GM19025 (cell line): ENCODE measurements at regions not wholly inside any gene's neighbourhood (a gene's known extent, or its start where the extent isn't known, plus 50 kb on each side); places are given as distances from the start of the nearest gene placed in this dataset.
"Not testable (repeated sequence)": the region's sequence is repeated elsewhere in the genome, so short reads cannot be mapped to it uniquely, and the experiment has no call there.

Experiments used
- ATAC-seq: cut with Tn5 transposase; IDR thresholded peaks from one replicate; pipeline ENCODE4 v1.9.1; 2021; ENCODE audit warnings: mild to moderate bottlenecking, low read depth, moderate library complexity; ENCODE audit not compliant: unreplicated experiment

GRCh38 chr5:153939101-153939500, 99.6 kb downstream of the FAM114A2 start:
- ATAC-seq: no peak

DNA sequence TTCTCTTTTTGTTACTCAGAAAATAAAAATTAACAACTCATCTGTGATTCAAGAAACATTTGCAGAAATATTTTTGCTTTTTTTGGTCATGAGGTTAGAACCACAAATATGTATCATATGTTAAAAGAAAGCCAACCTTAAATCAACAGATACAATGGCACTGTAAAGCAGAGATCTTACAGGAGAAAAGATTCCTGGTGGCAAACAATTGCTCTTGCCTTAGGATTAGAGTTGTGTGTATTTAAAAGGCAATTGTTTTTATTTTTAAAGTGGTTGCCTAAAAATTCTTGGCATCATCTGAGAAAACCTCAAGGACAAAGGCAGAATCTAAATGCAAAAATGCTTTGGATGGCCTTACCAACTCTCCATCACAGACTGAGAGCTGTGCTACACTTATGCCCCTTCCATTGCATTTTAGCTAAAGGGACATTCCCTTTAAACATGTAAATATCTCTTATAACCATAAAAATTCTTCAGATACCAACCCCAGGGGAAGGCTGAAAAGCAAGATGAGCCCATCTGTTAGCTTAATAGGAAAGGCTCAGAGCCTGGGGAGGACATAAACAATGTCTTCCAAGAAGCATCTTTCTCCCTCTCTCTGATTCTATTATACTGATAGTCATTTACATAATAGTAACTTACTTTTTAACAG, 100.4 kb downstream of the FAM114A2 start:
- no peak for ATAC-seq

DNA sequence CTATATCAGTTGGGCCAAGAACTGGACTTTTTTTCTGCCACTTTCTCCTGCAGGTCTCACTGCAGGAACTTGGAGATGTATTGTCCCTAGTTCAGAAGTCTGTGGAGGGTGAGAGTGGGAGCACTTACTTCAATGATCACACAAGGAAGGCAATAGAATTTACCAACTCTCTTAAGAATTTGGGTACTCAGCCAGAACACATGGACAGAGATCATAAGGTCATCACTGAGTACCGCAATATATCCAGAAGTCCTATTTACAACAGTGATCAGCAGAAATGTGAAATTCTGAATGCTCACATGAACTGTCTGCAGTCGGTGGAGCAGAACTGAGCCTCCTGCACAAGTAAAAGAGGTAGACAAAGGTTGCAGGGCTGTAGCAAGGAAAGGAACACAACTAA, 101.0 kb downstream of the FAM114A2 start:
- ATAC-seq: no peak

- not testable (repeated sequence) for ATAC-seq
Measured at GRCh38 chr5:153935151-153935550, 103.6 kb downstream of the FAM114A2 start.

GRCh38 chr5:153926201-153926600, 112.5 kb downstream of the FAM114A2 start:
- ATAC-seq: no peak

DNA sequence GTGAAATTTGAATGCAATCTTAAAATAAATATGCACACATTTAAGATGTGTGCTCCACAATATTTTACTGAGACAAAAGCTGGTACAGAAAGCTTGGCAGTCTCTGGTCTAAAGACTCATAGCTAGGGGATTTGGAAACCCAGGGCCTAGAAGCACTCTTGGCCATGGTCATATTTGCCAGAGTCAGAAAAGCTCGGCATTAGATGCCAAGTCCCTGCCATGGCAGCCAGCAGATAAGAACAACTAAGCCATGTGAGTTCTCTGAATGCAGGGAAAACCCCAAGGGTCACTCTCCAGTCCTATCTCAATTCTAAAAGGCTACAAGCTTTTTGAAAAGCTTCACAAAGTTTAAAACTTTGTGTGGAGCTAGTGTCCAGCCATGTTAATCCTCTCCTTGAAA, 119.5 kb downstream of the FAM114A2 start:
- no peak for ATAC-seq

- ATAC-seq: no peak
Measured at GRCh38 chr5:153907170-153907775, 131.4 kb downstream of the FAM114A2 start.

DNA sequence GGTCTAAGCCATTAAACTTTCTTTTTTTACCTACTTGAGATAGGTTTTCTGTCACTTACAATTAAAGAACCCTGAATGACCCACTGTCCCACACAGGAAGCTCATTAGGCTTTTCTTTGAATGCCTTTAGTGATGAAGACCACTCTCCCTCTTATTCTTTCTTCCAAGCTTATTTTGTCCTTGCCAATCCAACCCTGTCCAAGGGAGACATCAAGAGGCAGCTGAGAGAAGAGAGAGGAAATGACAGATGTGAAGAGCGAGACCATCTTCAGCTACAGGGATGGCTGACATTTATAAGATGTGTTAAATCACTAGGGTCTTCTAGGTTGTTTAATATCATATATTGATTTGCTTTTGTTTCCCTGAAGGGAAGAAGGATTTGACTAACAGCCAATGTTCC, 133.5 kb downstream of the FAM114A2 start:
- no peak for ATAC-seq

GRCh38 chr5:153903321-153903720, 135.4 kb downstream of the FAM114A2 start:
- no peak for ATAC-seq

DNA sequence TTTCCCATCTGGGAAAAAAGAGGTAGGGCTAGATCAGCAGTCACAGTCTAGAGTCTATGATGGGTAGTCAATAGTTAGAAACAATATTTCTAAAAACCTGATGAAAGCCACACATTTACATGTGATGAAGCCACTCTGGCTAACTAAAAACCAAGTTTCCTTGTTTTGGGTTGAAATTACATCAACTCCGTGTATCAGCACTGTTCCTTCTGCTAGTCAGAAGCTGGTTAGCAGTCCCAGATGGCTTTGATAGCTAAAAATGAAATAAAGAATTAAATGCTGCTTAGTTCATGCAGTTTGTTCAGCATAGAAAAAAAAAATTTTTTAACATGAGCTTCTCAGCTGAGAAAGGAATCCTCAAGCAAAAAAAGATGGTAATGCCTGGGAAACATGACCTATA, 136.7 kb downstream of the FAM114A2 start:
- ATAC-seq: no peak

DNA sequence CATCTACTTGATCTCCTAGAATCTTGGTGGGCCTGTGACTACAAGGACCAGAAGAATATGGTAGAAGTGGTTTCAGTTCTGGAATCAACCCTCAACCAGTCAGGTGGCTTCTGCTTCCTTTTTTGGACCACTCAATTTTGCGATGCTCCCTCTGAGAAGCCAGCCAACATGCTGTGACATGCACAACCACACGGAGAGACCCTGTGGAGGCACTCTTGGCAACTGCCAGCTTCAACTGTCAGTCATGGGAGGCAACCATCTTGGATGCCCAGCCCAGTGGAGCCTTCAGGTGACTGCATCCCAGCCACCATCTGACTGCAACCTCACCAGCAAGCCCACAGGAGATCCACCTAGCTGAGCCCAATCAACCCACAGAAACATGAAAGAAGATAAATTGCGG, 137.3 kb downstream of the FAM114A2 start:
- ATAC-seq: no peak

- ATAC-seq: no peak
Measured at GRCh38 chr5:153900703-153901395, 137.9 kb downstream of the FAM114A2 start.

DNA sequence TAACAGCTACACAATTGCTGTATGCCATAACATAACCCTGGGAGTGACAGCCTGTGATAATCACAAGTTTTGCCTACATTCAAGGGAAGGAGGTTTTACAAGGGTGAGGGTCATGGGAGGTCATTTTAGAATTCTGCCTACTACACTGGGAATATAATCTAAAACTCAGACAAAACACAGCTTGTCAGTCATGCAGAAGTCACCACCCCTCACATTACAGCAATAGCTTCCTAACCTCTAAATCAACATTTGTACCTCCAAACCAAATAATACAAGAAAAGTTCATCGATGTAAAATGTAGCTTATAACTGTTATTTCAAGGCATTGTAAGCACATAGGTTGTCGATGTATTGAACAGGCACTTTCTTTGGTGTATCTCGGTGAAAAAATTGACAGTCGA, 139.0 kb downstream of the FAM114A2 start:
- ATAC-seq: no peak

GRCh38 chr5:153896701-153897100, 142.0 kb downstream of the FAM114A2 start:
- peak; percentile 93 for ATAC-seq

DNA sequence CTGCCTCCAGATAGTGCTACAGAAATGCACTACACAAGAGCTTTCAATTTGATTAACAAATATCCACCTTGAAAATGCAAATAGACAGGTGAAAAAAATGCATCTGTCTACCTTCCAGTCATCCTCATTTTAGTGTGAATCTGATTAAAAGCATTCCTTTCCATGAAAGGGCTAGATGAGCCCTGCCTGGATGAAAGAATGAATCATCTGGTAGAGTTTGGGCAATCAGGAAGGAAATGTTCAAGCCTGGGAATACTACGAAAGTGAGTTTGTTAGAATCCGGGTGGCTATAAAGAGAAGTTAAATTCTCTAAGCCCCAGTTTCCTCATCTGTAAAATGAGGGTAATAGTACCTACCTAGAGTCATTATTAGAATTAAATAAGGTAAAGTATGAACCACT, 142.6 kb downstream of the FAM114A2 start:
- ATAC-seq: no peak

DNA sequence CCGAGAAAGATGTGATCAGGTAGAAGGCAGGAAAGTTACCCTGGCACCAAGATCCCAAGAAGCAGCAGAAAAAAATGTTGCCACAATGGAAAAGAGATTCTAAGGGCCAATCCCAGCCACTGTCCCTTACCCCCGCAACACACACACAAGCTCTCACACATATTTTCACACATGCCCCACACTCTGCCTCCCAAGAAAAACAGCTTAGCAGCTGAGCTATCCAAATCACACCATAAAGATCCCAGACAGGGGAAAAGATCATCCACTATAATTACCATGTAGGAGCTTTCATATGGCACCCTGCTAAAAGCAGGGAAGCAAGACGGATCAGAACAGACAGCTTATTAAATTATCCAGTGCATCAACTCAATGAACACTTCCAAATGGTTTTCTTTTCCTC, 143.4 kb downstream of the FAM114A2 start:
- no peak for ATAC-seq

DNA sequence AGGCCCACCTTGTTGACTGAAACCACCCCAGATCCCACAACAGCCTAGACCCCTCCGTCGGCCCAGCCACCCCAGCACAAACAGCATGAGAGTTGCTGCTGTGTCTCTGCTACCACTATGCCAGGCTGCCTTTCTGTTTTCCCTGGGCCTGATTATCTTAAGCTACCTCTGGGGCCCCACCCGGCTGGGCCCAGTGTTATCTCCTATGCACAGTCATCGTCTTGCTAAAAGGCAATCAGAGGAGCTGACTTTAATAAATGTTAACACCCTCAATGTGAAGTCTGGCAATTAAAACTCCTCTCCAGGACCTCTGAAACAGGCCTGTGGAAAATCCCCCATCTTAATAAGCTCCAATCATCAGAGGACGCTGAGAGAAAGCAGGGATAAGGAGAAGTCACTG, 144.9 kb downstream of the FAM114A2 start:
- ATAC-seq: no peak

DNA sequence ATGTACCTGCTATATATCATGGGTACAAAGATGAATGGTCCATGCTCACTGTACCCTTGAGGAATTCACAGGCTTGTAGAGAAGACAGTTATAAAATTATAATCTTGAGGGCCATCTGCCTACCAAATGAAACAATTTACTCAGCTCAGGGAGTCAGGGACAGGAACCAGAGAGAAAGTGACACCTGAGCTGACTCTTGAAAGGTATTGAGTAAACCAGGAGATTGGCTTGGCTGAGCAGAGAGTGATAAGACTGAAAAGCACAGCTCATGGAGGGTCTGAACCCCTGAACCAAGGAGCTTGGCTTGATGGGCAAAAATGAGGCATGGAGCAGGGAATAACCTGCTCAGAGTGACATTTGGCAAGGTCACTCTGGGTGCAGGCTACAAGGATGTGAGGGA, 147.3 kb downstream of the FAM114A2 start:
- ATAC-seq: no peak

DNA sequence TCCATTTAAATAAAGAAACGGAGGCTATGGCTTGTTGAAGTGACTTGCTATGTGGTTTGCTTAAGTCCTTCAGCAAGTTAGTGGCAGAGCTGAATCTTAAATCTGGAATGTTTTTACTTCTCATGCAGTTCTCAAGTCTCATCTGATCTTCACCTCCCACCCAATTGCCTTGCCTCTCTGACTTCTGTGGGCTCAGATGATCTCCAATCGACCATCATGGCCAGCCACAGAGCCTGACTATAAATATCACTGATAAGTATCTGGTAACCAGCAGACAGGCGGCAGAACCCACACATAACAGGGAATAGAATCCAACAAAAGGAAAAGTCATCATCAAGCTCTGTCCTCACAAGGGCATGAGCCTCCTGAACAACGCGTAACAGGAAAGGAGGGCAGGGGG, 149.9 kb downstream of the FAM114A2 start:
- no peak for ATAC-seq

GRCh38 chr5:153885141-153885540, 153.6 kb downstream of the FAM114A2 start:
- no peak for ATAC-seq

DNA sequence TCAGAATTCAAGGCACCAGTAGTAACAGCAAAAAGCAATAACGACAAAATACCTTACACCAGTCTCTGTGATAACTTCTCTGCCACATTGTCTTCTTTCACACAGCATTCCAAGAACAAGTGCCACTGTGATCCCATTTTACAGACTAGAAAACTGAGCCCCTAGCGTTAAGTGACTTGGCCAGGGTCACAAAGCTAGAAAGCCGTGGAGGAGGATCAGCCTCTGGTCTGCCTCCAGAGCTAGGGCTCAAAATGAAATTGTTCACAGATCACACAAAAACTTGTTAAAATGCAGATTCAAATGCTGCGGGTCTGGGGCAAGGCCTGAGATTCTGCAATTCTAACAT, 154.1 kb downstream of the FAM114A2 start:
- ATAC-seq: no peak
